HEK293 (cell line): ENCODE measurements at regions not wholly inside any gene's neighbourhood (a gene's known extent, or its start where the extent isn't known, plus 50 kb on each side); places are given as distances from the start of the nearest gene placed in this dataset.

Experiments
- CTCF ChIA-PET: fragments of 350-600 bp; formaldehyde crosslinking; extraction: SDS; loops from one replicate; lab custom pipeline; 2021; ENCODE audit warnings: antibody characterized with exemption; lab: Yijun Ruan, JAX
- POLR2A ChIA-PET: fragments of 300-600 bp; formaldehyde crosslinking; extraction: SDS; loops from one replicate; lab custom pipeline; 2020; ENCODE audit warnings: antibody characterized with exemption, inconsistent platforms; lab: Yijun Ruan, JAX
- H3K27ac ChIP-seq: fragments of 200-500 bp; sonication (Bioruptor generic); 2 replicates; pipeline ENCODE4 v1.5.1; 2014; ENCODE audit warnings: low read depth, low read length, control low read depth, inconsistent platforms; ENCODE audit errors: extremely low read depth
- H3K36me3 ChIP-seq, 2 experiments: fragments of 200-500 bp in 1 of 2; sonication (Bioruptor generic) in 1 of 2; 1 replicate in 1 of 2; 2 replicates in 1 of 2; pipeline ENCODE4 v1.5.1; 2014 to 2017; ENCODE audit warnings: inconsistent platforms in 2 of 2, low read length in 2 of 2; ENCODE audit not compliant: control insufficient read depth in 2 of 2, insufficient read depth in 1 of 2
- H3K4me1 ChIP-seq: fragments of 200-500 bp; sonication (Bioruptor generic); 2 replicates; pipeline ENCODE4 v1.5.1; 2014; ENCODE audit warnings: mild to moderate bottlenecking, low read length, inconsistent platforms; ENCODE audit not compliant: control insufficient read depth, insufficient read depth
- H3K4me3 ChIP-seq: 2 replicates; pipeline ENCODE4 v1.5.1; 2011; ENCODE audit warnings: low read depth, mild to moderate bottlenecking, control low read depth, low read length, moderate library complexity
- H3K9me3 ChIP-seq: fragments of 200-500 bp; sonication (Bioruptor generic); 2 replicates; pipeline ENCODE4 v1.5.1; 2014; ENCODE audit warnings: low read depth, low read length, inconsistent platforms; ENCODE audit not compliant: control insufficient read depth, insufficient read depth
- AEBP2 ChIP-seq: fragments of 450-650 bp; formaldehyde crosslinking; IDR thresholded peaks from 2 replicates; pipeline ENCODE4 v1.5.1; 2016; ENCODE audit warnings: missing biosample characterization, missing genetic modification characterization, borderline replicate concordance
- HOXC10 ChIP-seq: sonication (generic); formaldehyde crosslinking; IDR thresholded peaks from 2 replicates; pipeline ENCODE4 v1.8.1; 2023; ENCODE audit warnings: mild to moderate bottlenecking, missing genetic modification reagents
- INSM2 ChIP-seq: fragments of 450-650 bp; formaldehyde crosslinking; IDR thresholded peaks from 2 replicates; pipeline ENCODE4 v1.5.1; 2016; ENCODE audit warnings: missing biosample characterization, missing genetic modification characterization
- MYNN ChIP-seq: fragments of 450-650 bp; formaldehyde crosslinking; IDR thresholded peaks from 2 replicates; pipeline ENCODE4 v1.5.1; 2016; ENCODE audit warnings: missing biosample characterization, missing genetic modification characterization, borderline replicate concordance
- MZF1 ChIP-seq: fragments of 450-650 bp; formaldehyde crosslinking; IDR thresholded peaks from 2 replicates; pipeline ENCODE4 v1.5.1; 2017; ENCODE audit warnings: missing biosample characterization, missing genetic modification characterization, borderline replicate concordance
- OVOL3 ChIP-seq: fragments of 450-650 bp; formaldehyde crosslinking; IDR thresholded peaks from 2 replicates; pipeline ENCODE4 v1.5.1; 2016; ENCODE audit warnings: missing biosample characterization, missing genetic modification characterization
- PRDM1 ChIP-seq: fragments of 450-650 bp; formaldehyde crosslinking; IDR thresholded peaks from 2 replicates; pipeline ENCODE4; 2016; ENCODE audit warnings: missing biosample characterization, missing genetic modification characterization
- TSHZ1 ChIP-seq: fragments of 450-650 bp; formaldehyde crosslinking; IDR thresholded peaks from 2 replicates; pipeline ENCODE4 v1.5.1; 2016; ENCODE audit warnings: missing biosample characterization, missing genetic modification characterization, borderline replicate concordance
- ZBTB1 ChIP-seq: fragments of 450-650 bp; formaldehyde crosslinking; IDR thresholded peaks from 2 replicates; pipeline ENCODE4 v1.5.1; 2016; ENCODE audit warnings: missing biosample characterization, missing genetic modification characterization
- ZBTB17 ChIP-seq: fragments of 450-650 bp; formaldehyde crosslinking; IDR thresholded peaks from 2 replicates; pipeline ENCODE4 v1.5.1; 2016; ENCODE audit warnings: missing biosample characterization, missing genetic modification characterization
- ZFP41 ChIP-seq: fragments of 450-650 bp; formaldehyde crosslinking; IDR thresholded peaks from 2 replicates; pipeline ENCODE4 v1.5.1; 2016; ENCODE audit warnings: missing biosample characterization, missing genetic modification characterization, borderline replicate concordance
- ZNF114 ChIP-seq: fragments of 450-650 bp; formaldehyde crosslinking; IDR thresholded peaks from 2 replicates; pipeline ENCODE4 v1.5.0; 2017; ENCODE audit warnings: missing biosample characterization, missing genetic modification characterization
- ZNF239 ChIP-seq: fragments of 450-650 bp; formaldehyde crosslinking; IDR thresholded peaks from 2 replicates; pipeline ENCODE4 v1.5.1; 2016; ENCODE audit warnings: missing biosample characterization, missing genetic modification characterization
- ZNF48 ChIP-seq: fragments of 450-650 bp; formaldehyde crosslinking; IDR thresholded peaks from 2 replicates; pipeline ENCODE4 v1.5.1; 2016; ENCODE audit warnings: missing biosample characterization, missing genetic modification characterization
- ZNF529 ChIP-seq: fragments of 450-650 bp; formaldehyde crosslinking; IDR thresholded peaks from 2 replicates; pipeline ENCODE4 v1.5.1; 2017; ENCODE audit warnings: missing genetic modification characterization, missing biosample characterization; ENCODE audit not compliant: insufficient replicate concordance
- ZNF555 ChIP-seq: fragments of 450-650 bp; formaldehyde crosslinking; conservative IDR thresholded peaks from 2 replicates; pipeline ENCODE4 v1.5.1; 2017; ENCODE audit warnings: missing biosample characterization, mild to moderate bottlenecking, missing genetic modification characterization, inconsistent platforms
- ZNF777 ChIP-seq: fragments of 450-650 bp; formaldehyde crosslinking; IDR thresholded peaks from 2 replicates; pipeline ENCODE4 v1.5.1; 2017; ENCODE audit warnings: missing biosample characterization, missing genetic modification characterization, borderline replicate concordance
- ZSCAN4 ChIP-seq: fragments of 450-650 bp; formaldehyde crosslinking; IDR thresholded peaks from 2 replicates; pipeline ENCODE4 v1.5.1; 2017; ENCODE audit warnings: missing biosample characterization, missing genetic modification characterization

- TF ChIP-seq MZF1 (tag by site-specific recombination) = no peak
- no peak for TF ChIP-seq ZNF114
- no peak for TF ChIP-seq ZNF239 (tag by site-specific recombination)
Observed at GRCh38 chr9:100785946-100786345, 208.1 kb downstream of the CAVIN4 start (continued).

GRCh38 chr9:100794738-100795269 lies 216.9 kb downstream of the CAVIN4 start:
- Histone ChIP-seq H3K27ac (no peak overlapping the region), H3K4me1 (no peaks in the 10 kb centered on the region)
- no peak for TF ChIP-seq AEBP2 (tag by site-specific recombination)
- TF ChIP-seq OVOL3 = no peak
- TF ChIP-seq ZNF48 (tag by site-specific recombination) = no peak
- no peak for TF ChIP-seq ZBTB17
- no peak for TF ChIP-seq TSHZ1
- TF ChIP-seq PRDM1 = no peak
- TF ChIP-seq HOXC10 = no peak
- TF ChIP-seq ZNF529 (tag by site-specific recombination) = no peak
- no peak for TF ChIP-seq ZNF555
- no peak for TF ChIP-seq ZFP41 (tag by site-specific recombination)
- TF ChIP-seq MYNN = no peak
- TF ChIP-seq INSM2 (tag by site-specific recombination) = no peak
- no peak for TF ChIP-seq ZBTB1 (tag by site-specific recombination)
- TF ChIP-seq ZSCAN4 (tag by site-specific recombination) = no peak
- TF ChIP-seq ZNF777 (tag by site-specific recombination) = no peak
- TF ChIP-seq, all 188 proteins: peak for 0
- Histone ChIP-seq H3K36me3 (no peaks in the 10 kb centered on the region), H3K4me3 (no peak overlapping the region), H3K9me3 (no peaks in the 10 kb centered on the region)
- POLR2A ChIA-PET = no interaction called here
- CTCF ChIA-PET = interaction anchor here (1.2 kb wide), 1 partner anchor 193 kb away, joined by 3 read pairs; no protein-coding TSS in a partner anchor
